HG03460 (cell line): ENCODE measurements at regions not wholly inside any gene's neighbourhood (a gene's known extent, or its start where the extent isn't known, plus 50 kb on each side); places are given as distances from the start of the nearest gene placed in this dataset.

Source experiments
- ATAC-seq: cut with Tn5 transposase; IDR thresholded peaks from one replicate; pipeline ENCODE4 v1.9.1; 2021; ENCODE audit not compliant: unreplicated experiment

DNA sequence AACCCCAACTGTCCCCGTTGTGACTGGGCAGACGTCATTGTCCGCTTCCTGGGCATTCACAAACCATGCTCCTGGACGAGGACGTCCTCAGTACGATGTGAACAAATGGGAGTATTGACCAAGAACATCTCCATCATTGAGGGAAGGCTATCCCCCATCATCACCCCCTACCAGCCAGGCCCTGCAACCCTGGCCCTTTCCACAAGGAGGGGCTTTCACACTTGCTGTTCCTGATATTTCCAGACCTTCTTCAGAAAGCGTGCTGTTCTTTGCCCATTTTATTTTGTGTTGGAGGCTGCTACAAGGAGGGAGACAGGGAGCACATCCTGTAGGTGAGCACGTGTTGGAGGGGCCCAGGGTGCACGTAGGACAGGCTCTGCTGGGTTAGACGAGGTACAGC lies 277.0 kb upstream of the LRRC3B start:
- no peak for ATAC-seq

DNA sequence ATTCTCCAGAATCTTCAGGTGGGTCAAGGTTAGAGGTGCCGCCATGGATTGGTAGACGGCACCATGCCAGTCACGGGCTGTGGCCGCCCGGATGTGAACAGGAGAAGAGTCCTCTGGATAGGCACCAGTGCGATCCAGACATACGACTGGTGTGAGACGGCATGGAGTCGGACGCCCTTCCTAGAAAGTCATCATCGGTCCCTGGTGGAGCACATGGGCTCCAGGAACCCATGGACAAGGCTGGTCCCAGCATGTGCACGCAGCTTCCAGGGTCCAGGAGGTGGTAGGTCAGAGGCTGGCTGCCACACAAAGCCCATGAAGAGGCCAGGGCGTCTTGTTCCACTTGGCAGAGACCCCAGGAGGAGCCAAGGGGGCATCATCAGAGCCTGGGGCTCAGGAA lies 276.1 kb upstream of the LRRC3B start:
- ATAC-seq, result no peak

DNA sequence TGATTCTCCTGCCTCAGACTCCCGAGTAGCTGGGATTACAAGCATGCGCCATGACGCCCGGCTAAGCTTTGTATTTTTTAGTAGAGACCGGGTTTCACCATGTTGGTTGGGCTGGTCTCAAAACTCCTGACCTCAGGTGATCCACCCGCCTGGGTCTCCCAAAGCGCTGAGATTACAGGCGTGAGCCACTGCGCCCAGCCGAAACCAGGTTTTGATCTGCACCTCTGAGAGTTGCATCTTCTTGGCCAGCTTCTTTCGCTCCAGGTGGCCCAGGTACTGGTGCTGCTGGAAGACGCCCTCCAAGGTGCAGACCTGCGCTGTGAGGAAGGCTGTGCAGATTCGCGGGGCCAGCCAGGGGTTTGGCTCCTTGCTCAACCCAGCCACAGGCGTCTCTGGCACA lies 275.4 kb upstream of the LRRC3B start:
- no peak for ATAC-seq

GRCh38 chr3:26350853-26351252 lies 271.7 kb upstream of the LRRC3B start:
- ATAC-seq, result no peak

- no peak for ATAC-seq
These were observed 269.5 kb upstream of the LRRC3B start for GRCh38 chr3:26353097-26353496.

GRCh38 chr3:26358405-26358804 lies 264.2 kb upstream of the LRRC3B start:
- ATAC-seq, result no peak

GRCh38 chr3:26365706-26366105 lies 256.9 kb upstream of the LRRC3B start:
- no peak for ATAC-seq

DNA sequence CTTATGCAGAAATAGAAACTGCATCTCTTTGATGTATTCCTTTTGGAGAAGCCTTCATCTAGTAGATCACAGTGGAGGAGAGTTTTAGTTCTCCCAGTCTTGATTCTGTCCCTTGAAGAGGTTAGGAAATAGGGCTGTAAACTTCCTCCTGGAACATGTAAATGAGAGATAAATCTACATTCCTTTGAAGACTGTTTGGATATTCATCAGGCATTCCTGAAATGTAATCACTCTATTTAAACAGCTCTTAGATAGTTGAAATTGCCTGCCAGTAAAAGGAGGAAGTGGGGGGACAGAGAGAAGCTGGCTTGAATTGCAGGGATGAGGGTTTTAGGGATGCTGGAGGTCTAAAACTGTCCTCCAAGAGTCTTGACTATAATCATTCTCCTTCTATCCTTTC lies 254.3 kb upstream of the LRRC3B start:
- no peak for ATAC-seq

DNA sequence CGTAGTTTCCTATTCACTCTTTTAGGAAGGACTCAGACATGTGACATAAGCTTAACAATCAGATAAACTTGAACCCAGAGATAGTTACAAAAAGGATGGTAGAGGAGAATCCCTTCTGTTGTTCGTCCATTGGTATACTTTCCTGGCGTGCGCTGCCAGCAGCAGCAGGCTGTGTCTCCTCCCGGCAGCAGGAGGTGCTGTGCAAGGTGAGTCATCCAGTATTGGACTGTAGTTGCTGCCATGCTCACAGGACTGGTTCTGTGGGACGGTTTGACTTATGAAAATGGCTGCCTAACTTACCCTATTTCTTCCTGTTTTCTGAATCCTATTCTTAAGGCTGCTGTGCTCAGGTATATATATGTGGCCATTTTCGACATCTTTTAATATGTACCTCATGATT lies 253.4 kb upstream of the LRRC3B start:
- ATAC-seq, result no peak

GRCh38 chr3:26375843-26376530 lies 246.6 kb upstream of the LRRC3B start:
- no peak for ATAC-seq

- no peak for ATAC-seq
These were observed 241.2 kb upstream of the LRRC3B start for GRCh38 chr3:26381411-26381810.

DNA sequence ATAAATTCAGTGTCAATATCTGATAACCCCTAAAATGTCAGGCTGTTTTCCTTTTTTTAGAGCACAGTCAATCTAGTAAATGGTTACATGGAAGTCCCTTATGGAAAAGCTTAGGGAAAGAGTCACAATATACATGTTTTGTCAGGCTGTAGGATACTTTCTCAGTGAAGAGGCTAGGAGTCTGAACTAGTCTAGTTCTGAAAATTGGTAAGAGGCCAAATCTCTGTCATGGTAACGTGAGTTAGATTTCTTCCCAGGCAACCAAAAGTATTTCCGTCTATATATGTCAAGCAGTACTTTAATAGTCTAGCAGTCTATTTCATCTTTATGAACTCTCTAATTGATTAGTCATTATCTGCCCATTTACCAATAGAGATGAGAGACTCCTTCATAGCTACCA lies 215.9 kb upstream of the LRRC3B start:
- ATAC-seq, result no peak

DNA sequence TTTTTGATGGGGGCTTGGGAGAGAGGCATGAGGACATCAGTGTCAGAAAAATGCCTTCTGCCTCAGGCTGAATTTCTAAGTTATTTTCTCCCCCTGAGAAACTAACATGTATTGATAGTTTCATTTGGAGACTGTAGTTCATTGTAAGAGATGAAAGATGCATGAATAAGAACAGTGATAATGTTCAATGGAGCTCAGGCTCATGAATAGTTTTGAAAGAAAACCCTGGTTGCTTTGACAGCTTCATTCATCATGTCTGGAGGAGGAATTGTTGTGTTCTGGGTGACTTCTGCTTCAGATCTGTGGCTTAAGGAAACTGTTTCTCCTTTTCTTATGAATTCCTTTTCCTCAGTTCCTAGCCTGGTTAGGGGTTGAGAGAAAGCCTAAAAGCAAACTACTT lies 204.0 kb upstream of the LRRC3B start:
- ATAC-seq, result no peak

DNA sequence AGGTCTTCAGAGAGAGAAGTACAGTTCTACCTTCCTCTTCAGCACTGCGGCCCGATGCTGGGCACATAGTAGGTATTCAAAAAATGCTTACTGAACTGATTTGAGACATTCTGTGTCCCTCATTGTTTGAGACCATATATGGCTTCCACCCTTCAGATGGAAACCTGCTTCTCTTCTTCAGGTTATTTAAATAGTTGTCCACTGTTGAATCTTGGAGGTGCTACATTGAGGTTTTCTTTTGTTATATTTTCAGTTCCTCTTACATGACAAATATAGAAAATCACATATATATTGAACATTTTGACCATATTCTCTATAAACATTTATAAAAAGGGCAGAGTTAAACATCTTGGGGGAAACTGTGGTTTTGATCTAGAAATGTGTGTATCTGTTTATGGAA lies 200.2 kb upstream of the LRRC3B start:
- ATAC-seq, result no peak

DNA sequence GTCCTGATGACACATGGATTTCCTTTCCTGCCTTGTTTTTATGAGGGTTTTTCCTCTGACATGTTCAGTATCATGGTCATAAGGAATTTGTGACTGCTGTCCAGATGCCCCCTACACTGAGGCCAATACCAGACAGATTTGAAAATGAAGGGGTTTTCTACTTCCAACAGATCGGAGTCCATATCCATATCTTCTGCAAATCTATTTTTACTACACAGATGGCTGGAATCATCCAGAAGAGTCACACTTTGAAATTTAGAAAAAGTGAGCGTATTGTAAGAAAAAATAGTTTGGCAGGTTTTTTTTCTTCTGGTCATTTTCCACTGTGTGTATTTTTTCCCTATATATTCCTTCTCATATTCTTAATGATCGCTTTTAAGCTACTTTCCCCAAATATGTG lies 197.5 kb upstream of the LRRC3B start:
- ATAC-seq, result no peak

DNA sequence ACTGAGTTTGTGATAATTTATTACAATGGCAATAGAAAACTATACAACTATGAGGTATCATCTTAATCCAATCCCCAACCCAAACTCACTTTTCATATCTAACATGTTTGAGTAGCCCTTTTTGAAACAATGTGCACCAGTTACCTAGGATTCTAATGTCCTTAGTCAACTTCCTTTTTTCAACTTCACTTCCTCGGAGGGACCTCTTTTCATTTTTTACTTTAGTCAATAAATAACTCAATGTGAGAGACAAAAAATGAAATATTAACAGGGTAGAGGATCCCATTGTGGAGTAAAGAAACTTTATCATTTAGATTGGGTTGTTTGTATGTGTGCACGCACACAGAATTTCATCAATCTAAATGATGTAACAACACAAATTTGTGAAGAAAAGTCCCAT lies 193.6 kb upstream of the LRRC3B start:
- ATAC-seq, result no peak

DNA sequence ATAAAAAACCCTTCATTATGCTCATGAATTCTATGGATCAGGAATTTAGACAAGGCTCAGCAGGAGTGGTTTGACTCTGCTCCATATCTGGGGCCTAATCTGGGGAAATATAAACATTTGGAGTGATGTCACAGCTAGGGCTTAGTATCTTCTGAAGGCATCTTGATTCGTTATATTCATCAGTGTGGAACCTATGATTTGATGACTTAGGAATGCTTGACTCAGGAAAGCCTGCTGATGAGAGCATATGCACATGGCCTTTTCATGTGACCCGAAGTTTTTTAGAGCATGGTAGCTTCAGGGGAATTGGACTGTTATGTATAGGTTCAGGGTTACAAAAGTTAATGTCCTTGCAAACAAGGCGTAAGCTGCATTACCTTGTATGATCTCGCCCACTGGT lies 184.9 kb upstream of the LRRC3B start:
- no peak for ATAC-seq

GRCh38 chr3:26438325-26438940 lies 184.1 kb upstream of the LRRC3B start:
- ATAC-seq, result no peak

GRCh38 chr3:26438981-26439884 lies 183.3 kb upstream of the LRRC3B start:
- ATAC-seq, result no peak

DNA sequence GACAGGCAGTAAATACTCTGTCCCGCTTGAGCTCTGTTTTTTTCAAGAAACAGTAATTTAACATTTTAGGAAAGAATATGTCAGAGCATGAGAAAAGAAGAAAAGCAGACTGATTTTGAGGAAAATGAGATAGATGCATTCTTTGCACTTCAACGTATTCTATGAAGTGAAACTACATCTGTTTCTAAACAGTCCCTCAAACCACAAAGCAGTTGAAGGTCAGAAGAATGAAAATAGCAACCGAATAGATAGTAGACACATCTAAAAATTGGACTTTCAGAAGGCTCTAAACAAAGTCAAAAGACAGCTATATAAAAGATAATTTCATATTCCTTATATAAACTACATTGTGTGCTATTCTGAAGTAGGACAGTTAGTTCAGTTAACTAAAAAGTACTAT lies 172.6 kb upstream of the LRRC3B start:
- no peak for ATAC-seq

DNA sequence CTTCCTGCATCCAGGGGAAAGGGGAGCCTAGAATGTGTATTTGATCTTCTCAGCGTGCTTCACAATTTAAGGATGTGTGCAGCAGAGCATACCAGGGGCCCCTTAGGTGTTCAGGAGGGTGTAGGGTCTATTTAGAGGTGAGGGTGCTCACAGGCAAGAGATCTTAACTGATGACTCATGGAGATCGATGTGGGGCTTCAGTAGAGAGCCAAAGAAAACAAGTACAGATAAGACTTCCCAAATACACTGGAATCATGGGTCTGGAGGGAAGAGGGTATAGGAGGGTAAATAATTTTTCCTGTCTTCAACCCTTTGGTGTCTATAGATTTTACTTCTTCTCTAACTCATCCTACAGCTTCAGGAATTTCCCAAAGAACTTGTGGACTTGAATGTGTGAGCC lies 170.2 kb upstream of the LRRC3B start:
- ATAC-seq, result no peak

GRCh38 chr3:26460985-26461384 lies 161.6 kb upstream of the LRRC3B start:
- no peak for ATAC-seq
